Skin epidermis (tissue), 12 donors: ENCODE measurements at regions not wholly inside any gene's neighbourhood (a gene's known extent, or its start where the extent isn't known, plus 50 kb on each side); places are given as distances from the start of the nearest gene placed in this dataset.
"Not testable (repeated sequence)": the region's sequence is repeated elsewhere in the genome, so short reads cannot be mapped to it uniquely, and the experiment has no call there.

Source experiments
- H3K27ac ChIP-seq, 21 experiments: fragments of 200-600 bp; sonication (generic) in 11 of 21; one replicate each; pipeline ENCODE4 v1.5.0; 2020; ENCODE audit warnings: mild to moderate bottlenecking in 3 of 21, inconsistent platforms in 2 of 21, moderate library complexity in 2 of 21
- H3K4me3 ChIP-seq, 7 experiments: fragments of 200-600 bp; sonication (generic) in 2 of 7; one replicate each; pipeline ENCODE4 v1.5.0; 2020; ENCODE audit warnings: inconsistent platforms in 2 of 7, mild to moderate bottlenecking in 2 of 7, moderate library complexity in 1 of 7

DNA sequence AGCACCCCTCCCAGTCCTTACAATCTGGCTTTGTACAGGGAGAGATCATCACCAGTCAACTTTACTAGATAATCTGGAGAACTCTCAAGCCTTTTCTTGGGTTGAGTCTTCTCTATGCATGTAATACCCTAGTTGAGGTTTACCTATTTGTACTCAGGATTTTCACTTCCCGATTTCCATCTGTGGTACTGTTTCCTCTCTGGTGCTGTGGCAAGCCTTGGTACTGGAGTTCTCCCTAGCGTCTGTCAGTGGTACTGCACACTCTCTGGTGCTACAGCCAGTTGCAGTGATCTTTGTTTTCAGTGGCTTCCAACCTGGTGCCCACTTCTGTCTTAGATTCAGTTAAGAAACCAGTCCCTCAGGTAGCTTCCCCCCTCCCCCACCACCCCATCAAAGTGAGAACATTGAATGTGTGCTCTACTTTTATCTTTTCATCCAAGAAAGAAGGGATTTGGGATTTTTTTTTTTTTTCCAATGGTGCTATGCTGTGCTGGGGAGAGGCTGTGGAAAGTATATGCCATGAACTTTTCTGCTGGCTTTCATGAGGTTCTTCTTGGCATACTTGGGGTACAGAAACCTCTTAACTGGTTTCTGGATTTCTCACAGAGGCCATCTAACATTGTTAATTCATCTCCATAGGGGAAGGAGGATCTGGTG lies 69.4 kb upstream of the EVL start:
- no peak overlapping the region for H3K4me3 ChIP-seq
- H3K27ac ChIP-seq, result no peak overlapping the region

DNA sequence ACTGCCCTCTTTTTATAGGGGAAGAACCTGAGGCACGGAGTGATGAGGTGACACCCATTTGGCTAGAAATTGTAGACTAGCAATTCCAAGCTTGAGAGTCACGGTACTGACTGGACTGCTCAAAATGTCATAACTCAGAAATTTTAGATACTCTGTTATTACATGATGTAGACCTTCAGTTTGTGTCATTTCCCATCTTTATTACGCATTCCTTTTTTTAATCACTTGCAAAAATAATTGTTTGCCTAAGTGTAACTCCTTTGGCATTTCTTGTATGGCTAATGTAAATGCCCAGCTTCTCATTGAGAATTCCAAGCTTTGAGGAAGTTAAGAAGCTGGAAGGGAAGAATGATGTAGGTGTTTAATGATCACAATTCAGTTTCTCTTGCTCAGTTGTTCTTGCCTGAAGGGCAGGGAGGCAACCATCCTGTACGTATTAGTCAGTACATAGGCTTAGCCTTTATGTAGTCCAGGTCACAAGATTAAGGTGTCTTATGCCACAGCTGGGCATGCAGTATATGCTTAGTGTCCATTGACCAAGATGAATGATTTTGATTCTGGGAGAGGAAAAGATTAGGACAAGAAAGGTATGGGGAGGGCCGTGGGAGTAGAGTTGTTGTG lies 68.2 kb upstream of the EVL start:
- Histone ChIP-seq H3K4me3 (no peak overlapping the region), H3K27ac (no peak overlapping the region)

DNA sequence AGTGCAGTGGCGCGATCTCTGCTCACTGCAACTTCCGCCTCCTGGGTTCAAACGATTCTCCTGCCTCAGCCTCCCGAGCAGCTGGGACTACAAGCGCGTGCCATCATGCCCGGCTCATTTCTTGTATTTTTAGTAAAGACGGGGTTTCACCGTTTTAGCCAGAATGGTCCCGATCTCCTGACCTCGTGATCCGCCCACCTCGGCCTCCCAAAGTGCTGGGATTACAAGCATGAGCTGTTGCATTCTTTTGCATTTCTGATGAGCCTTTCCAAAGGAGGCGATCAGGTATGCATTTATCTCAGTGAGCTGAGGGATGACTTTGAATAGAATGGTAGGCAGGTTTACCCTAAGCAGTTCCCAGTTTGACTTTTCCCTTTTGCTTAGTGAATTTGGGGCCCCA lies 64.8 kb upstream of the EVL start:
- not testable (repeated sequence) for H3K27ac ChIP-seq, H3K4me3 ChIP-seq

DNA sequence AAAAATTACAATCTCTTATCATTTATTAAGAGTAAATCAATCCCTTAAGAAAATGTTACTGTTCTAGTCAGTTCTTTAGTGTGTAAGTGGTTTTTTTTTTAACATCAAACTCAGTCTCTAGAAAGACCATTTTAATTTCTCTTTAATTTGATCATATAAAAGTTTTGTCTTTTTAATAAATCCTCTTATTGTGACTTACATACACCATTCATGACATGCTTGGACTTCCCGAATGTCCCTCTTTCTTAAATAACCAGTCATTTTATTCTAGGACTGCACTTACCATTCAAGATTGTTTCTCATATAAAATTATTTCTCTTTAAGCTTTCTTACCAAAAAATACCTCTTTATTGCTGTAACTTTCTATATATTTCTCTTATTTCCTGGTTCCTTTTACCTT lies 60.8 kb upstream of the EVL start:
- Histone ChIP-seq H3K4me3 (no peak overlapping the region), H3K27ac (no peak overlapping the region)

DNA sequence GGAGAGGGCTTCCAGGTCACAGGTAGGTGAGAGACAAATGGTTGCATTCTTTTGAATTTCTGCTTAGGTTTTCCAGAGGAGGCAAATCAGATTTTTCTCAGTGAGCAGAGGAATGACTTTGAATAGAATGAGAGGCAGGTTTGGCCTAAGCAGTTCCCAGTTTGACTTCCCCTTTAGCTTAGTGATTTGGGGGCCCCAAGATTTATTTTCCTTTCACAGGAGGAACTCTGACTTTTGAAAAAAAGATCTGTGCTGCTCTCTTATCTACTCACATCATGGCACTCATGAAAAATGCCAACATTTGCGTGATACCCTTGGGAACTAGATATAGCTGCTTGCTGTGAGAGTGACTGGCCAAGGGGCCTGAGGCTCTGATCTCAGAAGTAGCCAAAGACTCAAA lies 58.0 kb upstream of the EVL start:
- Histone ChIP-seq H3K4me3 (no peak overlapping the region), H3K27ac (no peak overlapping the region)

DNA sequence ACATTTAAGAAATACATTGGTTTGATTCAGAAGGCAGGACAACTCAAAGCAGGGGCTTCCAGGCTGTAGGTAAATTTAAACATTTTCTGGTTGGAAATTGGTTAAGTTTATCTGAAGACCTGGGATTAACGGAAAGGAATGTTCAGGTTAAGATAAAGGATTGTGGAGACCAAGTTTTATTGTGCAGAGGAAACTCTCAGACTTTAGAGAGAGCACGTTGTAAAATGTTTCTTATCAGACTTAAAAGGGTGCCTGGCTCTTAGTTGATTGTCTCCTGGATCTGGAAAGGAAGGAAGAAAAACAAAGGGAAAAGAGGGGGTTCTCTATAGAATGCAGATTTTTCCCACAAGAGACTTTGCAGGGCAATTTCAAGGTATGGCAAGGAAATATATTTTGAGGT lies 55.4 kb upstream of the EVL start:
- H3K4me3 ChIP-seq, H3K27ac ChIP-seq: not testable (repeated sequence)

DNA sequence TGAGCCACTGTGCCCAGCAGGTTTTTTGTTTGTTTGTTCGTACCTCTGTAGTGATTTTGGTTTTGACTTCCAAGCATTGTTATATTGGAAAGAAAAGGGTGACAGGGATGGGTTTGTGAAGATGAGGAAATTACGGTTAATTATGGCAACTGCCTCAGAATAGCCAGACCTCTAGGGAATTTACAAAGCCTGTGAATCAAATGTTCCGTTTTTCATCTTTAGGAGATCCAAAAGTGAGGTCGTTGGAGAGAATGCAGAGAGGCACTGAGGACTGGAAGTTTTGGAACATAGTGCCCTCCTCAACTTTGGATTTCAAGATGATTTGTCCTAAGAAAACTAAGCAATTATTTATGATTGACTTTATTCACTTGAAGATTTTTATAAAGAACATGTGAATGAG lies 54.5 kb upstream of the EVL start:
- Histone ChIP-seq H3K27ac (no peak overlapping the region), H3K4me3 (no peak overlapping the region)

DNA sequence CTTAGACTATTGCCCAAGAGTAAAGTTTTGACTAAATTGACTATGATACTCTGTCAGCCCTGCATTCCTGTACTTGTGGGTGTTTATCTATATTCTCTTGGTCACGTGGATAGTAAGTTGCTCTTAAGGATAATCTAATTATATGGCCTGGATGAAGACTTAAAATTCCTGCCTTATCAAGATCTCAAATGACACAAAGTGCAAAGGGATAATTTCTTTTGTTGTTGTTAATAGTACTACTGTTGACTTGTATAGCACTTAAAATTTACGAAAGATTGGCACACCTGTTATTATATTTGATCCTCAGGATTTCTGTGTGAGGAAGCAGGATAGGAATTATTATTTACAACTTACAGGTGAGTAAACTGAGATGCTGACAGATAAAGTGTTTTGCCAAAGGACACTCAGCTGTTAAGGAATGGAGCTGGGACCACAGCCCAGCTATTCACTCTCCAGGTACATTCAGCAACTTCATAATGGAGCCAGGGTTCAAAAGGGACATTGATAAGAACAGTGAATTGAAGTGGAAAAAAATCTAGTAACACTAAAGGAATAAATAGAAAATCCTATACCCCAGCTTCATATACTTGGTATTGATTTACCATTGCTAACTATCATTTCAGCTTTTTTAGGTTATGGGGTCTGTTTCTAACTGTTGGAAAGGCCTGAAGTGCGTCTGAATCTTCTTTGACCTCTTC lies 53.4 kb upstream of the EVL start:
- Histone ChIP-seq H3K27ac (peak overlapping the region in 1 of 21 experiments; percentile 19), H3K4me3 (no peak overlapping the region)

DNA sequence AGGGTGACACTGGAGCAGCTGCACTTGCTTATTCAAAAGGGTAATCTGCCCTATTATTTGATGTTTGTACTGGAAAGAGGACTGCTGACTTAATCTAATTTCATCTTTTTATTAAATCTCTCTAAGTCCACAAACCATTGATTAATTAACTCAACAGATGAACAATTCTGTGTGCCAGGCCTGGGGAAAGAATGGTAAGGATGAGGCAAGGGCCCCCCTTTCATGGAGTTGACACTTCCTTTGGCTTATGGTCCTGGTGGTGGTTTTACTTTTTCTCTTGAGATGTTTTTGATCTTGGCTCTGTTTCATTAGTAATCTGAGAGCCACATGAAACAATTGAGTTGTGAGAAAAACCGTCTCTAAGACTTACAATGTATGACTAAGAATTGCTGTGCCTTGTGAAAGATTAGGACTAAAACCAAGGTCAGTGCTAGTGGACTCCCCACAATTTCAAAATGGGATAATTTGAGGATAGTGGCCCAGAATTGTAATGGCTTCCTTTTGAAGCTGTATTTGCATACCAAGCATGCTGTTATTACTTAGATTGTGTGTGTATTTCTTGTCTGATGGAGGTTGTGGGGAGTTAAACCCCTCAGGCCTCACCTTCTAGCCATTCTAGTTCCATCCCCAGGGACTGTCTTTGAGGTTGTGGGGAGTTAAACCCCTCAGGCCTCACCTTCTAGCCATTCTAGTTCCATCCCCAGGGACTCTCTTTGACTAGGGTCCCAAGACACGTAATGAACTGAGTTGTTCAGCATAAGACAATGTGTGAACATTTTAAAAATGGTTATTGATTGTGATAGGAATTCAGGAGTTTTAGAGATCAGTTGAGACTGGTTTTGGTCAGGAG lies 52.5 kb upstream of the EVL start:
- no peak overlapping the region for H3K4me3 ChIP-seq
- peak overlapping the region in 5 of 21 experiments; percentile 1 to 49 (median 18) for H3K27ac ChIP-seq

DNA sequence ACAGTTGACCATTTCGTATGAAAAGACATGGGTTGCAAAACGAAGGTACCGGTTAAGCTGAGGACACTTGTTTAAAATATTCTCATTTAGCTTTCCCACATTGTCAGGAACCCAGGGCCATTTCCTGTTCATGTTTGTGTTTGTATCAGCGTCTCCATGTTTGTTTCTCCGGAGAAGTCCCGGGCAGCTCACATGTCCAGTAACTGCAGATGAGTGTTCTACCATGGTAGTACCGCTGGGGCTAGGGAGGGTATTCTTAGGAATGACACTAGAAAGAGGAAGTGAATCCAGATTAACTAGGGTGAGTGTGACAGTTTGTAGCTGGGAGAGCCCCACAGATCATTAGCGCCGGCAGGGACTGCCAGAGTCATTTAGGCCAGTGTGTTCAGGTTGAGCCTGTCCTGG lies 50.0 kb upstream of the EVL start:
- Histone ChIP-seq H3K4me3 (no peak overlapping the region), H3K27ac (peak overlapping the region in 2 of 21 experiments; percentile 5 to 16)
